ENCODE measurements at regions not wholly inside any gene's neighbourhood (a gene's known extent, or its start where the extent isn't known, plus 50 kb on each side); places are given as distances from the start of the nearest gene placed in this dataset.

DNA sequence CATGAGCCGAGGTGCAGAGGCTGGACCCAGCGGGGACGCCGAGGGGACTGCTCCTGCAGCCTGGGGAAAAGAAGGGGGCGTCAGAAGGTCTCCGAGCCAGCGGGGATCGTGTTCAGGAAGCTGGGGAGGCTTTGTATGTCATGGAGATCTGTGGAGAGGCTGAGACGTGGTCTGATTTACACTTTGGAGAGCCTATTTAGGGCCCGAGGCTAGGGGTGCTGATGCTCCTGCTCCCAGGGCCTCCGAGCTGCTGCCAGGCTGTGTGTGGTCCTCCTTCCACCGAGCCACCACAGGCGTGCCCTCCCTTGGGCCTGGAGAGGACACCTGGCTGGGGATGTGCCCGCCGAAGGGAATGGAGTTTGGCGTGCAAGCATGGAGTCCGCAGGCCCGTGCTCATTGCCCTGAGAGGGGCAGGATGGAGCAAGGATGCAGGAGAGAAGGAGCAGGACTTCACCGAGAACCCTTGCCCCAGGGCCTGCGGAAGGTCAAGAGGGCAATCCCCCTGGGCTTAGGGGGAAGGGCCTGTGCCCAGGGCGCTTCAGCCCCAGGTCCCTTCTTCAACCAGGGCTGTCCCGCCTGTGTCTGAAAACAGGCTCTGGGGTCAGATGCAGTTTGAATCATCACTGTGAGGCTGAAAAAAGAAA is 252.5 kb downstream of the VAPA start:
- Histone ChIP-seq H3K36me3 (no peaks in the 10 kb centered on the region), H3K4me1 (no peaks in the 10 kb centered on the region), H3K27ac (no peak overlapping the region), H3K4me3 (no peak overlapping the region), H3K27me3 (no peaks in the 10 kb centered on the region), H3K9me3 (no peaks in the 10 kb centered on the region)
- intact Hi-C loops (cut with DNase I; ENCODE audit: low total_unique reads): loop anchor here (2.0 kb wide), 1 partner anchor 25 kb away; no protein-coding TSS in a partner anchor
- TF ChIP-seq POLR2AphosphoS5 (IDR thresholded peaks at IDR 0.05) (no peak), POLR2A (IDR thresholded peaks at IDR 0.05) (no peak)
- TF ChIP-seq, protein P1, sequence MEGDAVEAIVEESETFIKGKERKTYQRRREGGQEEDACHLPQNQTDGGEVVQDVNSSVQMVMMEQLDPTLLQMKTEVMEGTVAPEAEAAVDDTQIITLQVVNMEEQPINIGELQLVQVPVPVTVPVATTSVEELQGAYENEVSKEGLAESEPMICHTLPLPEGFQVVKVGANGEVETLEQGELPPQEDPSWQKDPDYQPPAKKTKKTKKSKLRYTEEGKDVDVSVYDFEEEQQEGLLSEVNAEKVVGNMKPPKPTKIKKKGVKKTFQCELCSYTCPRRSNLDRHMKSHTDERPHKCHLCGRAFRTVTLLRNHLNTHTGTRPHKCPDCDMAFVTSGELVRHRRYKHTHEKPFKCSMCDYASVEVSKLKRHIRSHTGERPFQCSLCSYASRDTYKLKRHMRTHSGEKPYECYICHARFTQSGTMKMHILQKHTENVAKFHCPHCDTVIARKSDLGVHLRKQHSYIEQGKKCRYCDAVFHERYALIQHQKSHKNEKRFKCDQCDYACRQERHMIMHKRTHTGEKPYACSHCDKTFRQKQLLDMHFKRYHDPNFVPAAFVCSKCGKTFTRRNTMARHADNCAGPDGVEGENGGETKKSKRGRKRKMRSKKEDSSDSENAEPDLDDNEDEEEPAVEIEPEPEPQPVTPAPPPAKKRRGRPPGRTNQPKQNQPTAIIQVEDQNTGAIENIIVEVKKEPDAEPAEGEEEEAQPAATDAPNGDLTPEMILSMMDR (IDR thresholded peaks at IDR 0.05): no peak
- DNase-seq (ENCODE audit: low spot score in 2 of 2): no peak

DNA sequence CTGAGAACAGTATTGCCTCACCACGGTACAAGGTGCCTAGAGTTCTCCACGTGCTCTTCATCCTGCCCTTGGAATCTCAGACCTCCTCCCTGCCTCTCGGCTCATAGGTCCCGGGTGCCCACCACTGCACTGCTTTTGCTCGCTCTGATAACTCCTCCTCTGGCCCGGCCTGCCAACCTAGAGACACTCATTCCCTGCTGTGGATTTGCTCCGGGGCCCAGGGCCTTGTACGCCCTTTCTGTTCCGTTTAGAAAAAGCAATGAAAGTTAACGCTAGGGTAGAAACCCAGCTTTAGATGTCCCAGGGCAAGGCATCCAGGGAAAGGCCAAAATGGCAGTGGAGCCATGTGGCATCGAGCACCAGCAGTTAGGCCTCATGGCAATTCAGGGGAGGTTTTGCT is 253.9 kb downstream of the VAPA start:
- Histone ChIP-seq H3K27me3 (no peaks in the 10 kb centered on the region), H3K36me3 (no peaks in the 10 kb centered on the region), H3K9me3 (no peaks in the 10 kb centered on the region), H3K4me3 (no peak overlapping the region), H3K27ac (no peak overlapping the region), H3K4me1 (no peaks in the 10 kb centered on the region)
- DNase-seq (ENCODE audit: low spot score in 2 of 2): no peak
- intact Hi-C loops (cut with DNase I; ENCODE audit: low total_unique reads): loop anchor here (2.0 kb wide), 1 partner anchor 27 kb away; no protein-coding TSS in a partner anchor
- TF ChIP-seq POLR2AphosphoS5 (IDR thresholded peaks at IDR 0.05): no peak
- TF ChIP-seq, protein P1 (IDR thresholded peaks at IDR 0.05): no peak
- no peak for TF ChIP-seq POLR2A (IDR thresholded peaks at IDR 0.05)

DNA sequence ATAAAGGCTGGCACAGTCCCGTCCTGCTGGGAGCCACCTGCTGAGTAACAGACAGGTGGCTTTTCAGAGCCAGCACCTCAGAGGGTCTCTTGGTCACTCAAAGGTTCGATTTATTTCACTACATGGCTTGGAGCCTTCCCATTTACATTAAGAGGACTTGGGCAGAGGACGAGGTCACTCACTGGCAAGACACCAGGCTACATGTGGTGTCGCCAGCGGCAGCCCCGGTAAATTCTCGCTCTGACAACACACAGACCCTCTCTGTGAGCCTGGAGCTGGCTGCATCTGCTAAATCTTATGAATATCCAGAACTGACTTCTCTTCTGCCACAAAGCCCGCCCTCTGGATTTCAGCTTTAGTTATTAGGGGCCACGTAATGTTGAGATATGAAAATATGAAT is 254.7 kb downstream of the VAPA start:
- no peak for DNase-seq (ENCODE audit: low spot score in 2 of 2)
- H3K36me3 ChIP-seq: no peaks in the 10 kb centered on the region
- no peaks in the 10 kb centered on the region for H3K9me3 ChIP-seq
- no peak overlapping the region for H3K27ac ChIP-seq
- no peaks in the 10 kb centered on the region for H3K27me3 ChIP-seq
- H3K4me3 ChIP-seq: no peak overlapping the region
- TF ChIP-seq, protein P1 (IDR thresholded peaks at IDR 0.05): no peak
- TF ChIP-seq POLR2AphosphoS5 (IDR thresholded peaks at IDR 0.05) (no peak), POLR2A (IDR thresholded peaks at IDR 0.05) (no peak)
- no peaks in the 10 kb centered on the region for H3K4me1 ChIP-seq
- intact Hi-C loops (cut with DNase I; ENCODE audit: low total_unique reads): no loop called here

DNA sequence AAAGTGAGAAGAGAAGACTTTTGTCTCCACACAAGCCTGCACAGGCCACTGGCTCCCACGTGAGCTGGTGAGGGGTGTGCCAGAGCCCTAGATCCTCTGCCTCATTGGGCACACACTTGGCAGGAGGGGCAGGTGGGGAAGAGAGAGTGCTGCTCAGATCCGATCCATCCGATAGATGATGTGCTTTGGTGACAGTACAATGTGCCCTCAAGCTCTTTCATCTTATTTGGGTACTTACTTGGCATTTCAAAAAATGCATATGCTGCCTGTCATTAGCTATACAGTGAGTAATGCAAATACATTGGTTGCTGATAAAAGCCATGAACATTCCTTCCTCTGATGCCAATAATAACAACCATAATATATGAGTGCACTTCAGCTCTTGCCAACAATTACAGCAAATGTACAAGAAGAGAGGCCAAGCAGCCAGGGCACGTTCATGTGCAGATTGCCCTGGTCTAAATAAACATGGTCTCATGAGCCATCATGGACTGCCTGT is 255.3 kb downstream of the VAPA start:
- intact Hi-C loops (cut with DNase I; ENCODE audit: low total_unique reads): no loop called here
- DNase-seq (ENCODE audit: low spot score in 2 of 2): no peak
- H3K27me3 ChIP-seq: no peaks in the 10 kb centered on the region
- H3K4me3 ChIP-seq: no peak overlapping the region
- H3K4me1 ChIP-seq: no peaks in the 10 kb centered on the region
- no peak overlapping the region for H3K27ac ChIP-seq
- H3K9me3 ChIP-seq: no peaks in the 10 kb centered on the region
- H3K36me3 ChIP-seq: no peaks in the 10 kb centered on the region
- TF ChIP-seq, protein P1 (IDR thresholded peaks at IDR 0.05): no peak
- TF ChIP-seq POLR2AphosphoS5 (IDR thresholded peaks at IDR 0.05): no peak
- TF ChIP-seq POLR2A (IDR thresholded peaks at IDR 0.05): no peak

DNA sequence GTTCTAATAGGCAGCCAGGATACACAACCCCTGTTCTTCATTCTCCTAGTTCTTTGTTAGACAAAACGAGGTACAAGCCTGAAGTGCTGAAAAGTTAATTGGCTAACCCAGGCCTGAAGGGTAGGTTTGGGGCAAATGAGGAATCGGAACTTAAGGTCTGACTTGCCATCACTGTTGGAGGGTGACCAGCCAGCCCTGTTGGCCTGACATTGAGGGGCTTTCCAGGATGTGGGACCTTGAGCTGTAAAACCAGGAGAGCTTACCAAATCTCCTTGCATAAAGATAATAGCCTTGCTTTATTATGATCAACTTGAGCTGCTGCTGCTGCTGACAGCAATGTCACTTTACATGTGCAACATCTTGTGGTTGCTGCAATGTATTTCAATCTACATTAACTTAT is 256.0 kb downstream of the VAPA start:
- no peak for TF ChIP-seq POLR2AphosphoS5 (IDR thresholded peaks at IDR 0.05)
- TF ChIP-seq, protein P1 (IDR thresholded peaks at IDR 0.05): no peak
- no peak for TF ChIP-seq POLR2A (IDR thresholded peaks at IDR 0.05)
- no peaks in the 10 kb centered on the region for H3K4me1 ChIP-seq
- no peak for DNase-seq (ENCODE audit: low spot score in 2 of 2)
- no peaks in the 10 kb centered on the region for H3K9me3 ChIP-seq
- H3K4me3 ChIP-seq: no peak overlapping the region
- H3K36me3 ChIP-seq: no peaks in the 10 kb centered on the region
- no peak overlapping the region for H3K27ac ChIP-seq
- intact Hi-C loops (cut with DNase I; ENCODE audit: low total_unique reads): no loop called here
- no peaks in the 10 kb centered on the region for H3K27me3 ChIP-seq

Data from breast epithelium (tissue), 4 donors.